MG63 (cell line): ENCODE measurements at regions not wholly inside any gene's neighbourhood (a gene's known extent, or its start where the extent isn't known, plus 50 kb on each side); places are given as distances from the start of the nearest gene placed in this dataset.
A peak's percentile ranks its signal among the peaks of the same experiment; 100 is the strongest.
"Not testable (repeated sequence)": the region's sequence is repeated elsewhere in the genome, so short reads cannot be mapped to it uniquely, and the experiment has no call there.

Source experiments
- DNase-seq: peaks from one replicate; pipeline ENCODE4 v3.0.0-alpha.2; 2020
- H3K27me3 ChIP-seq: fragments of 250-450 bp; sonication (Bioruptor Pico); 2 replicates; pipeline ENCODE4 v1.5.1; 2020; ENCODE audit warnings: mild to moderate bottlenecking, moderate library complexity
- H3K36me3 ChIP-seq: fragments of 250-450 bp; sonication (Bioruptor Pico); 2 replicates; pipeline ENCODE4 v1.5.1; 2020; ENCODE audit warnings: mild to moderate bottlenecking, moderate library complexity
- H3K4me3 ChIP-seq: fragments of 250-450 bp; sonication (Bioruptor Pico); 2 replicates; pipeline ENCODE4 v1.5.1; 2020; ENCODE audit warnings: mild to moderate bottlenecking, moderate library complexity
- H3K9me3 ChIP-seq: fragments of 250-450 bp; sonication (Bioruptor Pico); 2 replicates; pipeline ENCODE4 v1.5.1; 2020; ENCODE audit warnings: mild to moderate bottlenecking, moderate library complexity

GRCh38 chr1:149841597-149842238, 57.6 kb upstream of the BOLA1 start:
- H3K4me3 ChIP-seq, DNase-seq, H3K27me3 ChIP-seq, H3K9me3 ChIP-seq: not testable (repeated sequence)
- peaks cover 21% of the 10 kb centered on the region for H3K36me3 ChIP-seq

GRCh38 chr1:149842458-149843064, 56.8 kb upstream of the BOLA1 start:
- H3K36me3 ChIP-seq: peaks cover 29% of the 10 kb centered on the region
- not testable (repeated sequence) for DNase-seq, H3K9me3 ChIP-seq, H3K27me3 ChIP-seq, H3K4me3 ChIP-seq

GRCh38 chr1:149843431-149844041, 55.8 kb upstream of the BOLA1 start:
- Histone ChIP-seq H3K4me3 (peak overlapping the region; percentile 79), H3K9me3 (no peaks in the 10 kb centered on the region), H3K36me3 (peaks cover 29% of the 10 kb centered on the region), H3K27me3 (no peaks in the 10 kb centered on the region)
- DNase-seq: no peak

- DNase-seq: no peak
- Histone ChIP-seq H3K9me3 (no peaks in the 10 kb centered on the region), H3K4me3 (peak overlapping the region; percentile 79), H3K27me3 (no peaks in the 10 kb centered on the region), H3K36me3 (peaks cover 29% of the 10 kb centered on the region)
Observed at GRCh38 chr1:149844101-149844500, 55.3 kb upstream of the BOLA1 start.

GRCh38 chr1:149844650-149845255, 54.6 kb upstream of the BOLA1 start:
- DNase-seq: no peak
- Histone ChIP-seq H3K27me3 (no peaks in the 10 kb centered on the region), H3K4me3 (peak overlapping the region; percentile 79), H3K36me3 (peaks cover 29% of the 10 kb centered on the region), H3K9me3 (no peaks in the 10 kb centered on the region)

GRCh38 chr1:149845416-149845815, 54.0 kb upstream of the BOLA1 start:
- DNase-seq: no peak
- no peaks in the 10 kb centered on the region for H3K9me3 ChIP-seq
- no peaks in the 10 kb centered on the region for H3K27me3 ChIP-seq
- H3K36me3 ChIP-seq: peaks cover 29% of the 10 kb centered on the region
- H3K4me3 ChIP-seq: no peak overlapping the region

- no peak for DNase-seq
- Histone ChIP-seq H3K4me3 (no peak overlapping the region), H3K27me3 (no peaks in the 10 kb centered on the region), H3K9me3 (no peaks in the 10 kb centered on the region), H3K36me3 (peaks cover 29% of the 10 kb centered on the region)
Observed at GRCh38 chr1:149846042-149846441, 53.3 kb upstream of the BOLA1 start.

- Histone ChIP-seq H3K36me3 (peaks cover 29% of the 10 kb centered on the region), H3K4me3 (no peak overlapping the region), H3K27me3 (no peaks in the 10 kb centered on the region), H3K9me3 (no peaks in the 10 kb centered on the region)
- no peak for DNase-seq
Observed at GRCh38 chr1:149846593-149847466, 52.5 kb upstream of the BOLA1 start.

- H3K9me3 ChIP-seq: no peaks in the 10 kb centered on the region
- H3K36me3 ChIP-seq: peaks cover 29% of the 10 kb centered on the region
- peak overlapping the region; percentile 65 for H3K4me3 ChIP-seq
- no peaks in the 10 kb centered on the region for H3K27me3 ChIP-seq
- peak; percentile 15 for DNase-seq
Observed at GRCh38 chr1:149848340-149849110, 50.8 kb upstream of the BOLA1 start.

GRCh38 chr1:149849111-149849946, 50.0 kb upstream of the BOLA1 start:
- Histone ChIP-seq H3K4me3 (peak overlapping the region; percentile 65), H3K36me3 (peaks cover 29% of the 10 kb centered on the region), H3K27me3 (no peaks in the 10 kb centered on the region), H3K9me3 (no peaks in the 10 kb centered on the region)
- no peak for DNase-seq
